Transverse colon (tissue), 4 donors: ENCODE measurements at regions not wholly inside any gene's neighbourhood (a gene's known extent, or its start where the extent isn't known, plus 50 kb on each side); places are given as distances from the start of the nearest gene placed in this dataset.

Experiments
- POLR2AphosphoS5 ChIP-seq, 3 donors: sonication (generic); formaldehyde crosslinking; IDR thresholded peaks; one replicate each; pipeline ENCODE4 v1.6.1; 2016; ENCODE audit warnings: antibody characterized with exemption in 3 of 3
- TF ChIP-seq, protein P1 (sequence below), 5 experiments: fragments of 200-600 bp in 3 of 5; fragments of 450-650 bp in 2 of 5; sonication (generic) in 3 of 5; IDR thresholded peaks; 1 replicate in 2 of 5; 2 replicates in 3 of 5; pipeline ENCODE4 v1.5.1; 2016 to 2017; ENCODE audit warnings: antibody characterized with exemption in 5 of 5, inconsistent platforms in 3 of 5, mild to moderate bottlenecking in 2 of 5, moderate library complexity in 1 of 5

DNA sequence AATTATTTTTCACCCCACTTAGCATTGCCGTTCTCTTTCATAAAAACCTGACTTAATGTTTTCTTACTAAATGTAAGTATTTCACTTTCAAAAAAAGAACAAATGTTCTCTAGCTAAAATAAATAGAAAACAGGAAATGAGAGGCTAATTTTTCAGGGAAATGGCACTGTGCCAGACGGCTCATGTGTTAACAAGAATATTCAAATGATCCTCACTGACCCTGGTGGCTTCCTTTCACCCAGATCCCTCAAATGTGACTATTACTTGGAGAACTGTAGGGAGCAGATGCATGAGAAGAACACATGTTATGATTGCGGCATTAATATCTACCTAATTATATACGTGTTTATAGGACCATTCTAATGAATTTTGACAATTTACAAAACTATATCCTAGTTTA, 827.7 kb downstream of the SOCS6 start:
- TF ChIP-seq, protein P1, sequence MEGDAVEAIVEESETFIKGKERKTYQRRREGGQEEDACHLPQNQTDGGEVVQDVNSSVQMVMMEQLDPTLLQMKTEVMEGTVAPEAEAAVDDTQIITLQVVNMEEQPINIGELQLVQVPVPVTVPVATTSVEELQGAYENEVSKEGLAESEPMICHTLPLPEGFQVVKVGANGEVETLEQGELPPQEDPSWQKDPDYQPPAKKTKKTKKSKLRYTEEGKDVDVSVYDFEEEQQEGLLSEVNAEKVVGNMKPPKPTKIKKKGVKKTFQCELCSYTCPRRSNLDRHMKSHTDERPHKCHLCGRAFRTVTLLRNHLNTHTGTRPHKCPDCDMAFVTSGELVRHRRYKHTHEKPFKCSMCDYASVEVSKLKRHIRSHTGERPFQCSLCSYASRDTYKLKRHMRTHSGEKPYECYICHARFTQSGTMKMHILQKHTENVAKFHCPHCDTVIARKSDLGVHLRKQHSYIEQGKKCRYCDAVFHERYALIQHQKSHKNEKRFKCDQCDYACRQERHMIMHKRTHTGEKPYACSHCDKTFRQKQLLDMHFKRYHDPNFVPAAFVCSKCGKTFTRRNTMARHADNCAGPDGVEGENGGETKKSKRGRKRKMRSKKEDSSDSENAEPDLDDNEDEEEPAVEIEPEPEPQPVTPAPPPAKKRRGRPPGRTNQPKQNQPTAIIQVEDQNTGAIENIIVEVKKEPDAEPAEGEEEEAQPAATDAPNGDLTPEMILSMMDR (IDR thresholded peaks at IDR 0.05), result no peak
- TF ChIP-seq POLR2AphosphoS5 (IDR thresholded peaks at IDR 0.05), result no peak
